IMR-90 (cell line): ENCODE measurements at regions not wholly inside any gene's neighbourhood (a gene's known extent, or its start where the extent isn't known, plus 50 kb on each side); places are given as distances from the start of the nearest gene placed in this dataset.

Source experiments
- ATAC-seq: fragments of 200-7000 bp; cut with Tn5 transposase; 2 replicates; pipeline ENCODE4 v1.9.1; 2020; ENCODE audit warnings: low read depth, mild to moderate bottlenecking, moderate library complexity
- BruUV-seq: library from RNA; stranded (reverse); fragments of 400-500 nt; replicated peaks from 2 replicates; lab custom pipeline; 2021; lab: Mats Ljungman, UMichigan
- CTCF ChIA-PET: fragments of 300-600 bp; formaldehyde crosslinking; extraction: SDS; loops from one replicate; lab custom pipeline; 2021; ENCODE audit warnings: antibody characterized with exemption; lab: Yijun Ruan, JAX
- POLR2A ChIA-PET: fragments of 300-600 bp; sonication (Branson Sonifier 250); formaldehyde crosslinking; loops from one replicate; lab custom pipeline; 2022; ENCODE audit warnings: antibody characterized with exemption; ENCODE audit not compliant: unreplicated experiment; lab: Charles Lee
- DNase-seq: peaks from one replicate; pipeline ENCODE4 v3.0.0; 2013
- H2AFZ ChIP-seq: replicated peaks from 2 replicates; pipeline ENCODE3; 2013; ENCODE audit warnings: low read length, mild to moderate bottlenecking; ENCODE audit not compliant: poor library complexity
- H2AK5ac ChIP-seq: 2 replicates; pipeline ENCODE4 v1.6.1; 2013; ENCODE audit warnings: low read depth, low read length, inconsistent platforms
- H2AK9ac ChIP-seq: replicated peaks from 2 replicates; pipeline ENCODE3; 2013; ENCODE audit warnings: mild to moderate bottlenecking, low read depth, low read length, moderate library complexity; ENCODE audit not compliant: poor library complexity
- H2BK120ac ChIP-seq: 2 replicates; pipeline ENCODE4 v1.6.1; 2013; ENCODE audit warnings: low read depth, low read length, inconsistent platforms
- H2BK15ac ChIP-seq: 3 replicates; pipeline ENCODE4 v1.6.1; 2013; ENCODE audit warnings: low read depth, low read length, inconsistent platforms
- H2BK20ac ChIP-seq: 2 replicates; pipeline ENCODE4 v1.6.1; 2013; ENCODE audit warnings: low read depth, mild to moderate bottlenecking, inconsistent platforms, low read length, moderate library complexity
- H2BK5ac ChIP-seq: 2 replicates; pipeline ENCODE4 v1.6.1; 2013; ENCODE audit warnings: mild to moderate bottlenecking, low read depth, low read length, inconsistent platforms; ENCODE audit not compliant: poor library complexity, severe bottlenecking
- H3K14ac ChIP-seq: replicated peaks from 2 replicates; pipeline ENCODE4 v1.6.1; 2013; ENCODE audit warnings: low read depth, low read length, inconsistent platforms
- H3K18ac ChIP-seq: 2 replicates; pipeline ENCODE4 v1.6.1; 2013; ENCODE audit warnings: low read depth, low read length, control low read depth
- H3K23ac ChIP-seq: 2 replicates; pipeline ENCODE4 v1.6.1; 2013; ENCODE audit warnings: low read depth, low read length, inconsistent platforms
- H3K27ac ChIP-seq: 2 replicates; pipeline ENCODE4 v1.5.1; 2013; ENCODE audit warnings: mild to moderate bottlenecking, control low read depth, low read length; ENCODE audit not compliant: insufficient read depth
- H3K27me3 ChIP-seq: 2 replicates; pipeline ENCODE4 v1.6.1; 2013; ENCODE audit warnings: low read length; ENCODE audit not compliant: control insufficient read depth, insufficient read depth
- H3K36me3 ChIP-seq: 2 replicates; pipeline ENCODE4 v1.6.1; 2013; ENCODE audit warnings: low read length, mixed read lengths; ENCODE audit not compliant: control insufficient read depth, insufficient read depth
- H3K4ac ChIP-seq: 2 replicates; pipeline ENCODE4 v1.6.1; 2013; ENCODE audit warnings: low read depth, low read length, inconsistent platforms
- H3K4me1 ChIP-seq: 2 replicates; pipeline ENCODE4 v1.6.1; 2013; ENCODE audit warnings: low read length, mixed read lengths; ENCODE audit not compliant: control insufficient read depth, insufficient read depth
- H3K4me2 ChIP-seq: 2 replicates; pipeline ENCODE4 v1.6.1; 2013; ENCODE audit warnings: low read depth, mild to moderate bottlenecking, control low read depth, low read length, moderate library complexity
- H3K4me3 ChIP-seq: 2 replicates; pipeline ENCODE4 v1.5.1; 2013; ENCODE audit warnings: low read depth, mild to moderate bottlenecking, control low read depth, low read length, moderate library complexity; ENCODE audit not compliant: insufficient read depth
- H3K56ac ChIP-seq: 2 replicates; pipeline ENCODE4 v1.6.1; 2013; ENCODE audit warnings: low read length, inconsistent platforms; ENCODE audit not compliant: insufficient read depth; ENCODE audit errors: extremely low read depth
- H3K79me1 ChIP-seq, 2 experiments: 2 replicates each; pipeline ENCODE4 v1.6.1; 2013; ENCODE audit warnings: low read length in 2 of 2, inconsistent platforms in 1 of 2, low read depth in 1 of 2
- H3K9ac ChIP-seq: 2 replicates; pipeline ENCODE4 v1.6.1; 2013; ENCODE audit warnings: low read depth, low read length, control low read depth
- H3K9me1 ChIP-seq: 2 replicates; pipeline ENCODE4 v1.6.1; 2013; ENCODE audit warnings: low read length, inconsistent platforms; ENCODE audit not compliant: insufficient read depth
- H3K9me3 ChIP-seq: 2 replicates; pipeline ENCODE4 v1.6.1; 2013; ENCODE audit warnings: low read length; ENCODE audit not compliant: control insufficient read depth, insufficient read depth
- H4K20me1 ChIP-seq: 2 replicates; pipeline ENCODE4 v1.6.1; 2013; ENCODE audit warnings: low read length, inconsistent platforms; ENCODE audit not compliant: insufficient read depth
- H4K5ac ChIP-seq: 2 replicates; pipeline ENCODE4 v1.6.1; 2013; ENCODE audit warnings: mild to moderate bottlenecking, low read depth, low read length, control low read depth
- H4K8ac ChIP-seq, 2 experiments: 2 replicates each; pipeline ENCODE4 v1.6.1; 2013; ENCODE audit warnings: low read depth in 2 of 2, low read length in 2 of 2, control low read depth in 1 of 2, inconsistent platforms in 1 of 2
- H4K91ac ChIP-seq: 2 replicates; pipeline ENCODE4 v1.6.1; 2013; ENCODE audit warnings: low read depth, low read length, inconsistent platforms; ENCODE audit not compliant: insufficient read depth
- BHLHE40 ChIP-seq: fragments of 150-350 bp; IDR thresholded peaks from 2 replicates; pipeline ENCODE4 v1.6.1; 2016; ENCODE audit warnings: mild to moderate bottlenecking, low read depth, low read length
- CEBPB ChIP-seq: IDR thresholded peaks from 2 replicates; pipeline ENCODE4 v1.6.1; 2012; ENCODE audit warnings: low read depth, low read length, improper control_type of control experiment
- CHD1 ChIP-seq: IDR thresholded peaks from 2 replicates; pipeline ENCODE4 v1.6.1; 2012; ENCODE audit warnings: low read depth, low read length, improper control_type of control experiment
- CTCF ChIP-seq: conservative IDR thresholded peaks from 2 replicates; pipeline ENCODE4 v1.5.1; 2012; ENCODE audit warnings: mild to moderate bottlenecking, low read depth, low read length, improper control_type of control experiment
- FOS ChIP-seq: fragments of 150-350 bp; IDR thresholded peaks from 2 replicates; pipeline ENCODE4 v1.6.1; 2016; ENCODE audit warnings: low read depth, low read length
- MAFK ChIP-seq: IDR thresholded peaks from 2 replicates; pipeline ENCODE4 v1.6.1; 2012; ENCODE audit warnings: low read depth, low read length, improper control_type of control experiment
- MAZ ChIP-seq: IDR thresholded peaks from 2 replicates; pipeline ENCODE4 v1.6.1; 2012; ENCODE audit warnings: low read depth, mild to moderate bottlenecking, low read length, improper control_type of control experiment, moderate library complexity, borderline replicate concordance
- MXI1 ChIP-seq: IDR thresholded peaks from 2 replicates; pipeline ENCODE4 v1.6.1; 2012; ENCODE audit warnings: low read depth, mild to moderate bottlenecking, low read length, moderate library complexity, borderline replicate concordance
- NFE2L2 ChIP-seq: fragments of 150-350 bp; IDR thresholded peaks from 2 replicates; pipeline ENCODE4 v1.6.1; 2016; ENCODE audit warnings: low read depth, mild to moderate bottlenecking, low read length
- POLR2A ChIP-seq: IDR thresholded peaks from 2 replicates; pipeline ENCODE4 v1.6.1; 2012; ENCODE audit warnings: mild to moderate bottlenecking, low read depth, low read length
- RAD21 ChIP-seq: IDR thresholded peaks from 2 replicates; pipeline ENCODE4 v1.6.1; 2012; ENCODE audit warnings: low read length, improper control_type of control experiment
- RCOR1 ChIP-seq: IDR thresholded peaks from 2 replicates; pipeline ENCODE4 v1.6.1; 2012; ENCODE audit warnings: mild to moderate bottlenecking, low read length, improper control_type of control experiment; ENCODE audit not compliant: insufficient replicate concordance
- SMC3 ChIP-seq: fragments of 150-350 bp; IDR thresholded peaks from 2 replicates; pipeline ENCODE4 v1.6.1; 2016; ENCODE audit warnings: low read depth, mild to moderate bottlenecking, antibody characterized with exemption, low read length, moderate library complexity
- WGBS, 2 experiments: methylation state at CpG; one replicate each; pipeline versions ENCODE4 v1.1.5 to v1.1.7; 2013; ENCODE audit warnings: missing lambda C conversion rate in 2 of 2; ENCODE audit not compliant: insufficient read length in 1 of 2; ENCODE audit errors: extremely low coverage in 2 of 2; 5-methylcytosine and 5-hydroxymethylcytosine counted together
- dilution Hi-C: fragments of 300-500 bp; cut with HindIII; formaldehyde crosslinking; loops from one replicate; pipeline ENCODE4 v1.14.3; 2018; ENCODE audit warnings: low sequenced_read_pairs; ENCODE audit not compliant: unreplicated experiment
- in situ Hi-C: fragments of 300-500 bp; cut with MboI; formaldehyde crosslinking; loops from 3 replicates; pipeline ENCODE4 v1.14.3; 2019; ENCODE audit warnings: low sequenced_read_pairs, inconsistent platforms, mixed read lengths
- intact Hi-C: fragments of 100-400 bp; cut with micrococcal nuclease; formaldehyde crosslinking; loops from 2 replicates; pipeline ENCODE4 v1.10.0; 2022
- TF ChIP-seq, protein P1 (sequence below): fragments of 150-350 bp; IDR thresholded peaks from 2 replicates; pipeline ENCODE4 v1.6.1; 2017; ENCODE audit warnings: mild to moderate bottlenecking, antibody characterized with exemption, low read length, low read depth
- TF ChIP-seq, protein P2 (sequence below): fragments of 150-350 bp; IDR thresholded peaks from 2 replicates; pipeline ENCODE4 v1.6.1; 2016; ENCODE audit warnings: low read depth, mild to moderate bottlenecking, low read length, moderate library complexity, borderline replicate concordance

DNA sequence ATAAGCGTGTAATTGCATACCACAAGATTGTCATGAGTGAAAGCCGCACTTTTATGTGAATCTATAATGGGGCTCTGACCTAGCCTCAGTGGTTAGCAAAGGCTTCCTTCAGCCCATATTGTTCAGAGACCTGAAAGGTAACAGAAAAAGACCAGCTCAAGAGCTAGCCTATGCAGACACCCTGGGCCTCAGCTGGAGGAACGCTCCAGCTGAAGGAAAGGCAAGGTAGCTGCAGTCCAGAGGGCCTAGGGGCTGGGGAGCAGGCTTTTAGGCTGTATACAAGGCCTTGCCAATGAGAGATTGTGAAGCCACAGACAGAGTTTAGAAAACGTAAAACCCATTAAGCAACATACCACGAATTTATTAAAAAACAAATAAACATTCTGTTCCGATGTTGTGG lies 246.6 kb upstream of the GHITM start:
- H2AK9ac ChIP-seq, result no peak overlapping the region
- H3K79me1 ChIP-seq, result no peaks in the 10 kb centered on the region
- H2AFZ ChIP-seq, result no peak overlapping the region
- no peak overlapping the region for H2BK20ac ChIP-seq
- no peaks in the 10 kb centered on the region for H3K36me3 ChIP-seq
- no peaks in the 10 kb centered on the region for H3K4me1 ChIP-seq
- H3K4me3 ChIP-seq, result no peak overlapping the region
- H3K18ac ChIP-seq, result no peak overlapping the region
- no peak overlapping the region for H2AK5ac ChIP-seq
- H3K56ac ChIP-seq, result no peak overlapping the region
- dilution Hi-C loops, result no loop called here
- 57% methylated on average over 1 of the region's 6 CpGs; no CpG with 5 or more reads in 1 of the 2 experiments for WGBS, 2 experiments
- in situ Hi-C loops, result no loop called here
- no peak overlapping the region for H2BK15ac ChIP-seq
- no TSS peak for BruUV-seq
- no peak overlapping the region for H3K23ac ChIP-seq
- ATAC-seq (no peak), DNase-seq (no peak)
- H4K5ac ChIP-seq, result no peak overlapping the region
- no peak overlapping the region for H2BK5ac ChIP-seq
- H2BK120ac ChIP-seq, result no peak overlapping the region
- H3K4ac ChIP-seq, result no peak overlapping the region
- peaks cover 5% of the 10 kb centered on the region; the same call in 1 of the 2 replicates for H3K9me3 ChIP-seq
- intact Hi-C loops, result no loop called here
- no peak overlapping the region for H3K9ac ChIP-seq
- no peak overlapping the region for H3K27ac ChIP-seq
- H4K8ac ChIP-seq, result no peak overlapping the region
- no peak overlapping the region for H3K14ac ChIP-seq
- H3K9me1 ChIP-seq, result no peaks in the 10 kb centered on the region
- no peaks in the 10 kb centered on the region for H3K27me3 ChIP-seq
- H4K20me1 ChIP-seq, result no peaks in the 10 kb centered on the region
- TF ChIP-seq POLR2A (no peak), FOS (no peak), CHD1 (no peak), CTCF (no peak), SMC3 (no peak), MXI1 (no peak), CEBPB (no peak), MAZ (no peak), RCOR1 (no peak), NFE2L2 (no peak), MAFK (no peak), RAD21 (no peak), BHLHE40 (no peak)
- TF ChIP-seq, protein P1, sequence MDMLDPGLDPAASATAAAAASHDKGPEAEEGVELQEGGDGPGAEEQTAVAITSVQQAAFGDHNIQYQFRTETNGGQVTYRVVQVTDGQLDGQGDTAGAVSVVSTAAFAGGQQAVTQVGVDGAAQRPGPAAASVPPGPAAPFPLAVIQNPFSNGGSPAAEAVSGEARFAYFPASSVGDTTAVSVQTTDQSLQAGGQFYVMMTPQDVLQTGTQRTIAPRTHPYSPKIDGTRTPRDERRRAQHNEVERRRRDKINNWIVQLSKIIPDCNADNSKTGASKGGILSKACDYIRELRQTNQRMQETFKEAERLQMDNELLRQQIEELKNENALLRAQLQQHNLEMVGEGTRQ, result no peak
- TF ChIP-seq, protein P2, sequence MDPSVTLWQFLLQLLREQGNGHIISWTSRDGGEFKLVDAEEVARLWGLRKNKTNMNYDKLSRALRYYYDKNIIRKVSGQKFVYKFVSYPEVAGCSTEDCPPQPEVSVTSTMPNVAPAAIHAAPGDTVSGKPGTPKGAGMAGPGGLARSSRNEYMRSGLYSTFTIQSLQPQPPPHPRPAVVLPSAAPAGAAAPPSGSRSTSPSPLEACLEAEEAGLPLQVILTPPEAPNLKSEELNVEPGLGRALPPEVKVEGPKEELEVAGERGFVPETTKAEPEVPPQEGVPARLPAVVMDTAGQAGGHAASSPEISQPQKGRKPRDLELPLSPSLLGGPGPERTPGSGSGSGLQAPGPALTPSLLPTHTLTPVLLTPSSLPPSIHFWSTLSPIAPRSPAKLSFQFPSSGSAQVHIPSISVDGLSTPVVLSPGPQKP, result no peak
- CTCF ChIA-PET, result interaction anchor here (0.7 kb wide), 1 partner anchor 131 kb away, joined by 3 read pairs; no protein-coding TSS in a partner anchor
- no peak overlapping the region for H4K91ac ChIP-seq
- POLR2A ChIA-PET, result interaction anchor here (0.6 kb wide), 1 partner anchor 558 kb away, joined by 6 read pairs; no protein-coding TSS in a partner anchor
- no peak overlapping the region for H3K4me2 ChIP-seq
